ENCODE measurements at regions not wholly inside any gene's neighbourhood (a gene's known extent, or its start where the extent isn't known, plus 50 kb on each side); places are given as distances from the start of the nearest gene placed in this dataset.

GRCh38 chr1:221644663-221645258 is 97.1 kb downstream of the DUSP10 start (continued):
- TF ChIP-seq NR2F1 (CRISPR knock-in tag; IDR thresholded peaks at IDR 0.05) (no peak), DMAP1 (CRISPR knock-in tag; IDR thresholded peaks at IDR 0.05) (no peak), ZNF670 (CRISPR knock-in tag; IDR thresholded peaks at IDR 0.05; ENCODE audit: borderline replicate concordance) (no peak)

GRCh38 chr1:221648201-221648600 is 93.7 kb downstream of the DUSP10 start:
- H3K79me2 ChIP-seq (ENCODE audit: insufficient read depth, low read length): no peaks in the 10 kb centered on the region
- H3K9me3 ChIP-seq (ENCODE audit: low read length): no peaks in the 10 kb centered on the region
- FAIRE-seq (no peak), ATAC-seq (no peak), DNase-seq (ENCODE audit: low spot score) (no peak)
- no peak overlapping the region for H2AFZ ChIP-seq (ENCODE audit: low read length)
- no peak overlapping the region for H3K4me2 ChIP-seq (ENCODE audit: low read depth, low read length)
- no peaks in the 10 kb centered on the region for H4K20me1 ChIP-seq (ENCODE audit: insufficient read depth, low read length)
- ChIA-PET POLR2A (no interaction called here), CTCF (ENCODE audit: low intra/inter-chr PET ratio, low total read pairs) (no interaction called here)
- no TSS peak for BruUV-seq (replicated peaks)
- 0% methylated on average over 1 of the region's 1 CpG for WGBS (ENCODE audit: low lambda C conversion rate)
- no peaks in the 10 kb centered on the region for H3K4me1 ChIP-seq (ENCODE audit: insufficient read depth, low read length)
- intact Hi-C loops (cut with micrococcal nuclease; ENCODE audit: unreplicated experiment): no loop called here
- H3K9ac ChIP-seq (ENCODE audit: insufficient read depth, low read depth, low read length): no peak overlapping the region
- no peaks in the 10 kb centered on the region for H3K27me3 ChIP-seq (ENCODE audit: control insufficient read depth in 1 of 2, insufficient read depth in 2 of 2, low read length in 2 of 2)
- H3K27ac ChIP-seq (ENCODE audit: extremely low read length, insufficient read depth, low read length): no peak overlapping the region
- no peaks in the 10 kb centered on the region for H3K36me3 ChIP-seq (replicated peaks in 1 of 2; ENCODE audit: control insufficient read depth in 1 of 2, insufficient read depth in 2 of 2, low read length in 2 of 2)
- no peak overlapping the region for H3K4me3 ChIP-seq (replicated peaks in 1 of 3; ENCODE audit: insufficient read depth in 1 of 3, low read depth in 2 of 3, low read length in 3 of 3)
- in situ Hi-C loops (cut with HindIII; ENCODE audit: extremely low pct_ligation_motif_present, low pct_unique_long_range_greater_than_20kb): no loop called here
- TF ChIP-seq ZSCAN21 (CRISPR knock-in tag; IDR thresholded peaks at IDR 0.05; ENCODE audit: borderline replicate concordance): no peak

All from HepG2 (cell line).